ENCODE measurements at regions not wholly inside any gene's neighbourhood (a gene's known extent, or its start where the extent isn't known, plus 50 kb on each side); places are given as distances from the start of the nearest gene placed in this dataset.

DNA sequence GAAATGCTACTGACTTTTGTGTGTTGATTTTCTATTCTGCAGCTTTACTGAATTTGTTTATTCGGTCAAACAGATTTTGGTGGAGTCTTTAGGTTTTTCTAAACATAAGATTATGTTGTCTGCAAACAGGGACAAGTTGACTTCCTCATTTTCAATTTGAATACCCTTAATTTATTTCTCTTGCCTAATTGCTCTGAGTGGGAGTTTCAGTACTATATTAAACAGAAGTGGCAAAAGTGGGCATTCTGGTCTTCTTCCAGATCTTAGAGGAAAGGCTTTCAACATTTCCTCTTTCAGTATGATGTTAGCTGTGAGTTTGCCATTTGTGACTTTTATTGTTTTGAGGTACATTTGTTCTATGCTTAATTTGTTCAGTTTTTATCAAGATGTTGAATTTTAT is 268.5 kb downstream of the WNT5A start:
- no peak for DNase-seq

DNA sequence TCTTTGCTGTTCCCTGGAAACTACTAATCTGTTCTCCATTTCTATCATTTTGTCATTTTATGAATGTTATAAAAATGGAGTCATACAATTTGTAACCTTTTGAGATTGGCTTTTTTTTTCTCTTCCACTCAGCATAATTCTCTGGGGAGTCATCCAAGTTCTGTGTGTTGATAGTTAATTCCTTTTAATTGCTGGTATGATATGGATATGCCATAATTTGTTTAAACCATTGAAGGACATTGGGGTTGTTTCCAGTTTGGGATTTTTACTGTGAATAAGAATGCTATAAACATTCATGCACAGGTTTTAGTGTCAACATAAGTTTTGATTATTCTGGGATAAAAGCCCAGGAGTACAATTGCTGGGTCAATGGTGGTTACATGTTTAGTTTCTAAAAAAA is 279.4 kb downstream of the WNT5A start:
- DNase-seq = no peak

DNA sequence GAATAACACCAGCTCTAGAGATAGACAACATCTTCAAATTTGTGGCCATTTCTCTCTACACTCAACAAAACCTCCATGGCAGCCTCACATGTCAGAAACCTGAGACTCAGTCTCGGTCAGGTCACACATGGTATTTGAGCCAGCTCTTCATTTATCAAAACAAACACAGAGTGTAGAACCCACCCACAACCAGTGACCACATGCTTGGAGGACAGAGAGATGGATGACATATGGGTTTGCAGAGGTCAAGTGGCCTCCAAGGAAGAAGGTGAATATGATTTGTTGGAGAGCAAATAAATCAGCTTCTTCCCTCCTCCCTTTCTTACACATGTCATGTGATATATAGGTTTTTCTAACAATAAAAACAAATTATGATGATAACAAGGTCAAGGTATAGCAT is 278.1 kb upstream of the LRTM1 start:
- DNase-seq = no peak

DNA sequence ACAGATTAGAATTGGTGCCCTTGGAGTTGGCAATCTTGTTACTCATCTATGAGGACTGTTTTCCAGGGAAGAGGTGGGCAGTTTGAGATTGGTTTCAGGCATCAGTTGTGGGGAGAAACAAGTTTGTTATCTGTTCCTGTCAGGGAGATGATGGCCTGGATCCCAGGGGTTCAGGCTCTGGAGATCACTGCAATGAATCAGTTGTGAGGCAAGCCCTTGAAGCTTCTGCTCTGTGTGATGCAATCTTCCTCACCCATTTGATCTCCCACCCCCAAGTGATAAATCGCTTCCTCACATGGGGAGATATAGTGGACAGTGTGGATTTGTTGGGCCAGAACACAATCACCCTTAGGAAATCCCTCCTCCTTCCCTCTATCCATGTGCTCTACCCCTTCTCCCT is 276.6 kb upstream of the LRTM1 start:
- DNase-seq = no peak

DNA sequence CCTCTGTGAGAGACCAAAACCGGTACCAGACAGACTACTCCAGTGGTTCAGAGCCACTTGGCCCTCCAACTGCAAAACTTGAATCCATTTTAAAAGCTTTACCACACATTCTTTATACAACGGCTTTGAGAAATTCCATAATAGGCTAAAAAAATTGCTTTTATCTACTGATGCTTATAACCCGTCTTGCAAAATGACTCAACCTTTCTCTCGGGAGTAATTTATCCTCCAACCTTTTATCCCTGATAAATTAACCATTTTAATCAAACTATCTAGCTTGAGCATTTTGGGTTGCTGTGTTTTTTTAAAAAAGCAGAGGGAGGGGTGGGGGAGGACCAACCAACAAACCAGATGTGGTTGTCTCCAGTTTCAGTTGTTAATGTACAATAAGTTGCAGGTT is 275.7 kb upstream of the LRTM1 start:
- no peak for DNase-seq

DNA sequence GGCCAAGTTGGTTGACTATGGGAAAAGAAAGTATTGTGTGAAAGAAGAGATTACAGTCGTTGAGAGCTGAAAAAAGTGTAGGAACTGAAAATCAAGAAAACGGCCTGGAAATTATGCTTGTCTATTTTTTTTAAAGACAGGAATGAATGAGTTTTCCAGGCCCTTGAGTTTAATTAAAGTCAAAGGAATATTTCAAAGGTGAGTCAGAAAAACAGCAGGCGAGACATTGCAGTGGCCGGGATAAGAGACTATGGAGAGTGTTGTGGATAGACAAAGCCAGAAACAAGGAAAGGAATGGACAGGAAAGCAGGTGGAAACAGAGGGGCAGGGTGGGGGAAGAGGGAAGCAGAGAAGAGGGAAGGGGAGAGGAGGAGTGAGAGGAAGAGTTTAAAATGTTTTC is 275.1 kb upstream of the LRTM1 start:
- no peak for DNase-seq

DNA sequence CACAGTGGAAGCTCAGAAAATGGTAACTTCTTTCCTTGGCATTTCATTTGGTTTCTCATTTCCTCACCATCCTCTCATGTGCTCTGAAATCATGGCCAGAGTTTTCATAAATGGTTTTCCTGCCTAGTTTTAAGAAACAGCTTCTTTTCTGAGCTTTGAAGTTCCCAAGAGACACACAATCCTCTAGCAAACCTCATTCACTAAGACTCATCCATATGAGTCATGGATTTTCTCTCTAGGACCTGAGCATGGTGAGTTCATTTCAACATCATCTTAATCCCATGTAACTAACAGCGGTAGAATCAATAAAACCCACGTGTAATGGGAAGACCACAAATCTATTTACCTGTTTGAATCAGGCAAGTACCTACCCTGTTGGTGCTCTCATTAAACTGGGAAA is 274.5 kb upstream of the LRTM1 start:
- DNase-seq = no peak

DNA sequence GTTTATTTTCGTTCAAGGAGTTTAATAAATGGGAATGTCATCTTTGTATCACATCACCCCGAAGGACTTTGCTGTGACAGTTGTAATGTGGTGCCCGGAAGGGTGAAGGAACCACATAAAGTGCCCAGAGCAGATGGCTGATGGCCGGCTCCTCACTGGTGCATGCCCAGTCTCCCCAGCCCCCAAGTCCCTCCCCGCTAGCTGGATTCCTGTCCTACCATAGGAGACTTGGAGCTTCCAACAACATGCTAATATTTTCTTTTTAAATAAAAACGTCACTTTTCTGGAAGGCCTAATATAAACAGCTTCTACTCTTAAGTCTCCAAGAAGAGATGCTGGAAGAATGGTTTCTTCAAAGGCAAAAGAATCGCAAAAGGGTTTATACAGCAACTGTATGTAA is 273.9 kb upstream of the LRTM1 start:
- DNase-seq = no peak

DNA sequence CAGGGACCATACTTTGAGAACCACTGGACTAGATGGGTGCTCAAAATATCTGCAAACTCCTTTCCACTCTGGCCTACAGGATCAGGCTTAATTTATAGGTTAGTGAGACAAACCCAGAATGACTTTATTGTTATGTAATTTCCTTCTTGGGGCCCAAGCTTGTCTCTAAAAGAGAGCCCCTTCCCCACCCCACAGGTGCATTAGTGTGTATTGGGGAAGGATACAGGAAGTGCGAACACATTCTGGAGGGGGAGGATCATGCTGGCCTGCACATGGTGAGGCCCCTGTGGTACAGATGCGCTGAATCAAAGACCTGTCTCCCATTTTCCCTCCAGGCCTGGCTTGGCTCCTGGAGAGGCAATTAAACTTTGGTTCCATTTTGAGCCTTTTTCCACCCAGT is 273.0 kb upstream of the LRTM1 start:
- no peak for DNase-seq

DNA sequence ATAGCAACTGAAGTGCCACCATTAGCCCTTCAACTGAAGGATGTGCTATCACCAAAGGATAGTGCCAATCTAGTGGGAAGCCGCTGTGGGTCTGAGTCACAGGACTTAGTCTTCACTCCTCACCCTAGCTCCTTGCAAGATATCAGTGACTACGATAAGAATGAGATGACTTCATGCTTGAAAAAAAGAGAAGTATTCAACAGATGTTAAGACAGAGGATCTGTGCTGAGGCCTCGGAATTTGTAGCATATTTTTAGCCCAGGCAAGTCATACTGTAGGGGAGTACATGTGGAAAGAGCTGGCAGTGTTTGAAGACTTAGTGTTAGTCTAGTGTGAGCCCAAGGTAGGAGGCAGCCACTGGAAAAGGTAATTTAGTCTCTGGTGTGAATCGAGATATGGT is 270.7 kb upstream of the LRTM1 start:
- no peak for DNase-seq

DNA sequence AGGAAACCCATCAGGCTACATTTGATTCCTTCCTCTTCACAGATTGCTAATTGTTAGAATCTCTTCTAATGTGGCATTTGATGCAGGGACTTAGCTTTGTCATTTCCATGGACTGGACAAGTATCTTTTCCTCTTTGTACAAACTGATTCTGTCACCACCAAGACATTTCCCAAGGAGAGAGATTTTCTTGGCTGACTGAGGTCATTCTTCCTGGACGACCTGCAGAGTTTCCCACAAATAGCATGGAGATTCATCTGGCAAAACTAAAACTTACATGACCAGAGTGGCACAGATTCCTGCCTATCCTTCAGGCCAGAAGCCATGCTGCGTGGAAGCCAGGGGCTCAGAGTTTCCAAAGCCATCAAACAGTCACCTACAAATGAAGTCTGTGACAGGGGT is 269.2 kb upstream of the LRTM1 start:
- DNase-seq = no peak

DNA sequence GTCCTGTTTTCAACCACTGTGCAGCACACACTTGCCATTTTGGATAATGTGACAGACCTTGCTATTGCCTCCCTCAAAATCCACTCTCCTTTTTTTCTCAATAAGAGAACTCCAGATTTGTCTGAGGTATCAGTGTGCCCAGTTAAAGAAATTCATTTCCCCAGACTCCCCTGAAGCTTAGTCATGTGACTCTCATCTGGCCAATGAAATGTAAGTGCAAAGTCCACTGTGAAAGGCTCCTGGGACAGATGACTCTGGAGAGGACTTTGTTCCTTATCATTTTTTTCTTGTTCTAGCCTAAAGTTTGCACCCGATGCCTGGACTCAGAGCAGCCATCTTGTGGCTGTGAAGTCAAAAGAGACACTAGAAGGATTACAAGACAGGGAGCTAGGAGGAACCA is 268.6 kb upstream of the LRTM1 start:
- DNase-seq = no peak

DNA sequence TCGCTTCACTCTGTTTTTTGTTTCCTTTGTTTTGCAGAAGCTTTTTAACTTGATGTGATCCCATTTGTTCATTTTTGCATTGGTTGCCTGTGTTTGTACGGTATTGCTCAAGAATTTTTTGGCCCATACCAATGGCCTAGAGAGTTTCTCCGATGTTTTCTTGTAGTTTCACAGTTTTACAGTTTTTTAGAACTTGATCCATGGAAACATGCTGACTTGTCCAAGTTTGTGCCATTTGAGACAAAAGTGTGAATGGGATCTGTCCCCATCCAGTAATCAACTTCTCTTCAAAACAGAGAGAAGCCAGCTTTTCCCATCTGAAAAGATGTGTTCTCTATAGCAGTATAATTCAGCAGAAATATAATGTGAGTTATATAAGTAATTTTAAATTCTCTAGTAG is 266.5 kb upstream of the LRTM1 start:
- no peak for DNase-seq

DNA sequence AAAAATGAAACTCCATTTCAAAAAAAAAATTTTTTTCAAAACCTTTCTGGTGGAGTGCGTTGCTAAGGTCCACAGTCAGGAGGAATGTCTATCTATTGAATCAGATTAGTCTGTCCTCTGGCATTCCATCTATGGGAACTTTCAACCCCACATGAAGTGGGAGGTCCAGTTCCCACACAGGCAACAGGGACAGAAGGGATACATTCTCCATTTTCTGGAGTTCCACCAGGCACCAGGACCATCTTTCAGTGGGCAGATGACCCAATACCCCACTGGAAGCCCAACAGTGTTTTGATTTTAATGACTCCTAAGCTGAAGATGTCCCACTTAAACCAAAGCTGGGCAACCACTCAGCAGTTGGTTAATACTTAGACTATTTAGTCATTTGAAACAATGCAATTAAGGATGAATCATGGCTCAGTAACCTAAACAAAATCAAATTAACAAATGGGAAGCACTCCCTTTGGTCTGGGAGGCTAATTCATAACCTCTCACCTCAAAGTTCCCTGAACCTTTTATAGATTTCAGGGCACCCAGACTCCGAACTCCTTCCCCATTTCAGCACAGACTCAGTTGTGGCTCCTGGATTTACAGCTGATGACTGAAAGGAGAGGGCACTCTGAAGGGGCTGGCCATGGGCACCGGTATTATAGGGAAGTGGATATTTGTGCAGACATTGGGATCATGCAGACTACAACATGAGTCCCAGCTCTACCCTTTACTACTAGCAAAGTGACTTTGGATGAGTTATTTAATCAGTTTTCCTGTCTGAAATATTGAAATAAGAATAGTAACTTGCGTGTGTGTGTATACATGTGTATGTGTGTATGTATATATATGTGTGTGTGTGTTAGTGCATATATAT is 264.3 kb upstream of the LRTM1 start:
- DNase-seq = no peak

DNA sequence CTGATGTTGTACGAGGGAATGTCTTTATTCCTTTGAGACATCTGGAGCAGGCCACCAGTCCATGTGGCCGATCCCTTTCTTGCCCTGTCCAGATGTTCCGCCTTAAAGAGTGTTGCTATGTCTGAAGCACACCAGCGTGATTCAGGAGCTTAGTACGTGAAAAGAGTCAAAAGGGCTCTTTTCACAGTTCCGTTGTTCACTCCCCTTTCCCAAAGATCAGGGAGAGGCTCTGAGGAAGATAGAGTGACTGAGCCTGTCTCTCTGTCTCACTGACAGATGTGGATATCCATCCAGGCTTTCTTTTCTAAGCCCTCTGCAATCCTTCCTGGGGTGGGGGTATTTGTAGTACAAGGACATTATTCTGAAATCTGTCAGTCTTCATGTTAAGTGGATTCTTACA is 262.5 kb upstream of the LRTM1 start:
- no peak for DNase-seq

DNA sequence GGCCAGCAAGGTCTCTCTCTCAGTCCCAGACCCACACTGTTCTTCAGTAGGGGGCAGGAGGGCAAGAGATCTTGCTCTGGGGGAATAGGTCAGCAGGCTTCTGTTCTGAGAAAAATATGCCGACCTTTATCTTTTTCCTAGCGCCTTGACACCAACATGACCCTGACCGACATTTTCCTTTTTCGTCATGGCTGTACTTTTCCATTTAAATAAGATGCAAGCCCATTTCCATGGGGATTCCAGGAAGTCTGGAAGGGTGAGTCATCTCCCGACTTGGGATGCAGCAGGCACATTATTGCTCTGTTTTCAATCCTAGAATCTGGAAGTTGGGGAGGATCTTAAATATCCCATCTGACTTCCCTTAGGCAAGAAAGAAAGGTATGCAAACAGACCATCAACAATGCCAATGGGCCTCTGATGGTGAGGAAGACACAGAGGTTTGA is 261.5 kb upstream of the LRTM1 start:
- no peak for DNase-seq

DNA sequence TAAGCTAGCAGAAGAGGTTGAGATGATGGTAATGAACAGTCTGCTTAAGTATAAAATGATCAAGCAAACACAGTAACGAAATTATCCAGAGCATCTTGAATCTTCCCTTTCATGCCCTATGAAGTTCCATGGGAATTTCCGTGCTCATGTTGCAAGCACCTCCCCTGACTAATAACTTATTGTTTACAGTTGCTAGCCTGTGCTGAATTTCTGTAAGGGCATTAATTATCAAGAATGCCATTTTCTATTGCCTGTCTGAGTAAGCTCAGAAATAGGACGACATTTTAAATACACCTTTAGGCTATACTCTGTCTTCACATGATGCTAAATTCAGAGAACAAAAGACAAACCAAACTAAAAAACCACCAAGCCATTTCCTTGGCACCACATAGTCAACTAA is 257.5 kb upstream of the LRTM1 start:
- DNase-seq = no peak

DNA sequence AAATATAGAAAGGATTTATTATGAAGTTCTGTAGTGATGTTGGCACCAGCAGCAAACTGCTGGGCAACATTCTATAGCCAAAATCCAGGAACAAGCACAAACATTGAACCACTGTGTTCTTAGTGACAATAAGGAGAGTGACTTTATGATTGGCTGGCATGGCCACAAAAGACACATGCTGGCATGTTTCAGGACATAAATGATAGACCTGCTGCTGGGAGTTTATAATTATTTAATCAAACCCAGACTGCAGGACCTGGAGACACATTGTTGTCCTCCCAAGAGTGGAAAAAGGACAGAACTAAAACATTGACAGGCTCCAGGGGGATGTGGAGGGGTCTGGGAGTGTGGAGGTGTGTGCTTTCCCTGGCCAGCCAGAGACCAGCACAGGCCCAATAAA is 255.3 kb upstream of the LRTM1 start:
- no peak for DNase-seq

DNA sequence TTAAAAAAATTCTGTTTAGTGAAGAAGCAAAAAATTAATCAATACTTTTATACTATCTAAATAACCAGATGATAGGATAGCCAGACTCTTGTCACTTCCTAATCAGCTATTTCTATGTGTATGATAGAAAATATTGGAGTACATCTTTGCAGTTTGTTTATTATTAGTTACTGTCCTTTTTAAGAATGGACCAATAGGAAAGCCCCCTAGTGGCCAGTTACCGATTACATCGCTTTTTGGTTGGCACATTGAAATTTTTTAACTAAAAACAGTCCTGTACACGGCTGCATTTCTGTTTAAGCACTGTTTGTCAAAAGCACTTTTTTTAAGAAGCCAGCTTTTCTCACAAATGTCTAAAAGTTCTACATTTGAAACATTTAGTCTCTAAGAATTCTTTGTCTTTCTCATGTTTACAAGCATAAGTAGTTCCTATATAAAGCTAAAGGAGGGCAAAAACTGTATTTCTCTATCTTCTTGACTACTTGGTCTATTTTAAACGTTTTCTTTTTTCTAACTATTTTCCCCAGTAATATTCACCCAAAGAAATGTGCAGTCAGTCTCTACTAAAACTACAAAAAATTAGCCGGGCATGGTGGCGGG is 253.2 kb upstream of the LRTM1 start:
- DNase-seq = peak; percentile 17

DNA sequence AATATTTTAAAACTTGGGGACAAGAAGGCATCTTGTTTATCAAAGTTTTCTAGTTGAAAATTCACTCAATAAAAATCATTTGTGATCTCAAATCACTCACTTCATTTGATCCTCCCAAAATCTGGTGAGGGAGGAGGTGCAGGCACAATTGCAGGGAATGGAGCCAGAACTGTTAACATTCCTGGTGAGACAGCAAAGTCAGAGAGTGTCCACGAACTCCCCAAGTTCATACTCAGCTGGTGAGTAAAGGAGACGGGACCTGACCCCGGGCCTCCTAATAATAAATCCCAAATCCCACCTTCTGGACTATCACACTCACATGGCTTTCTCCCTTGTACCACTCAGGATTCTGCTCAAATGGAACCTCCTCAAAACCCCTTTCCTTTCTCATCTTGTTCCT is 252.3 kb upstream of the LRTM1 start:
- no peak for DNase-seq

DNA sequence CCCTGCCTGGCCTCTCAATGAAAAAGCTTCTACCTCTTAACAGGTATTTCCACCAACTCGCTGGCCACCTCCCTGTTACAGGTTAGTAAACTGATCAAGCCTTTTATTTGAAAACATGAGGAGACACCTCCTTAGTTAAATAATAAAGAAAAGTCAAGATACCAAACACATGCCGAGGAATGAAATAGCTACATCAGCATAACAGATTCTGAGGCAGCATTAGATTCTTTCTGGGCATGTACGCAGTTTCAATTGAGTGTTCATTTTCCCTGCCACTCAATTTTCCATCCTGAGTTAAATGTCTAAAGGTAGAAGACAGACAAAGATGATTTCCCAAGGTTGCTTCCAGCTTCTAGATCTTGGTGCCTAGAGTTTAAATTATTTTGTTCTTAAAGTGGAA is 250.5 kb upstream of the LRTM1 start:
- DNase-seq = no peak

DNA sequence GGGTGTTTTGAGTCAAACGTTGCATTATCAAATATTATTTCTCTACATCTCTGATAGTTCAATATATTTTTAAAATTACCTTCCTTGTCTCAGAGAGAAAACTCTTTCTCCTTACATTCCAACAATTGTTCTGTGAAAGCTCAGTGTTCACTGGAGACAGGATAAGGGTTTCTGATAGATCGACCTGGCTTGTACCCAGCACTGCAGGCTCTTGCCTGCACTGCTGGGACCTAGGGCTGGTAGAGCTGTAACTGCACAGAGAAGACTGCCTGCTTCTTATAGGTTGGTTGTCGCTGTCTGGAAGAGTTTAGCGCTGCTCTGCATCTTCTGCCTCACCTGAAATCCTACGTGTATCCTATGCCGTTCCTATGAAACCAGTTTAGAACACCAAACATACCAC is 249.9 kb upstream of the LRTM1 start:
- DNase-seq = no peak

DNA sequence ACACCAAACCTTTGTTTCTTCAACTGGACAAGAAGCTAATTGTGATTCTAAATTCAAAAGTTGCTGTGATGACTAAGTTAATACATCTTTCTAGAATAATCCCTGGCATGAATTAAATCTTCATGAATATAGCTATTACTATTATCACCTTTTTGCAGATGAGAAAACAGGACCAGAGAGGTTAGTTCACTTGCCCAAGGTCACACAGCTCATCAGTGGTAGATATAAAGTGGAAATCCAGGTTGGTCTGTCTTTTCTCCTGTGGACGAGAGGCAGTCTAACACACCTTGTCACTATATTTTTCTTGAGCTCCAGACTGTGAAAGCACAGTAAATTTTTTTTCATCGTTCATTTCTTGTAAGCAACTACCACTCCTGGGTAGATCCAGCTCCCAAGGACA is 247.6 kb upstream of the LRTM1 start:
- no peak for DNase-seq

DNA sequence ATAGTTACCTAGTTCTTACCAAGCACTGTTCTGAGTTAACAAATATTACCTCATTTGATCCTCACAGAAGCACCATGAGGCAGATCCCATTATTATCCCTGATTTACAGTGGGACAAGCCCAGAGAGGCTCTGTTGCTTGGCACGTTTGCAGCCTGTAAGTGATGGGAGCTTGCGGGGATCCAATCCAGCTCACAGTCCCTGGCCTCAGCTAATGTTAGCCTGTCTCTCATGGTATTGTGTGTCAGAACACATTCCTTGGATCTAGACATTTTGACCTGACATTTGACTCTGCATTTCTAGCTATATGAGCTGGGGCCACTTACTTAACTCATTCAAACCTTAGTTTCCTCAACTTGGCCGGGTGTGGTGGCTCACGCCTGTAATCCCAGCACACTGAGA is 246.9 kb upstream of the LRTM1 start:
- no peak for DNase-seq

DNA sequence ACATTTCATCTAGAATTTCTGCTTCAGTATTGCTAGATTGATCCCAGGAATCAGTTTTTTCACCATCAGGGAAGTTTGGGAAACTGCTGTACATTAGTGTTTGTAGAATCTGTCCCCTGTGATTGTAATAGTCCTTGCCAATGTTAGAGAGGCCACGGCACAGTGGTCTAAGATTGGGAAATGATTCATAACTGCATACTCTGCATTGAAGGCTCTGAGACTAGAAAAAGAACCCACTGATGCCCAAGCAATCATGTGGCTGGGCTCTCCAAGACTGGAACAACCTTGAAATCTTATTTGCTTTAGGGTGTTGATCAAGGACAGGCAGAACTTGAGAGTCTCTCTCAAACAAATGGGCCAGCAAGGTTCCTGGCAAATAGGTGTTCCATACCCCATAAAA is 245.6 kb upstream of the LRTM1 start:
- no peak for DNase-seq
